ENCODE measurements at regions not wholly inside any gene's neighbourhood (a gene's known extent, or its start where the extent isn't known, plus 50 kb on each side); places are given as distances from the start of the nearest gene placed in this dataset.

GRCh38 chr2:224102991-224103390, 63.9 kb upstream of the SERPINE2 start:
- no peak for TF ChIP-seq CTCF (conservative IDR thresholded peaks at IDR 0.05; ENCODE audit: low read depth in 2 of 2)
- no peak for TF ChIP-seq EZH2 (IDR thresholded peaks at IDR 0.05; ENCODE audit: low read depth, unreplicated experiment)
- no peak for TF ChIP-seq POLR2AphosphoS5 (IDR thresholded peaks at IDR 0.05; ENCODE audit: low read depth)
- TF ChIP-seq REST (IDR thresholded peaks at IDR 0.05; ENCODE audit: unreplicated experiment): no peak
- TF ChIP-seq STAT1 (IDR thresholded peaks at IDR 0.05; ENCODE audit: unreplicated experiment): no peak
- TF ChIP-seq EZH2phosphoT487 (IDR thresholded peaks at IDR 0.05; ENCODE audit: unreplicated experiment): no peak
- no peak for TF ChIP-seq CREB1 (CRISPR knock-in tag; IDR thresholded peaks at IDR 0.05; ENCODE audit: low read depth)
- TF ChIP-seq ETS1 (IDR thresholded peaks at IDR 0.05): no peak
- TF ChIP-seq ZNF331 (CRISPR knock-in tag; IDR thresholded peaks at IDR 0.05; ENCODE audit: low read depth): no peak
- TF ChIP-seq JUNB (IDR thresholded peaks at IDR 0.05; ENCODE audit: unreplicated experiment): no peak
- TF ChIP-seq ZNF462 (CRISPR knock-in tag; IDR thresholded peaks at IDR 0.05): no peak
- TF ChIP-seq NANOG (IDR thresholded peaks at IDR 0.05; ENCODE audit: borderline replicate concordance): no peak
- TF ChIP-seq ZNF114 (CRISPR knock-in tag; IDR thresholded peaks at IDR 0.05): no peak
